ENCODE measurements at regions not wholly inside any gene's neighbourhood (a gene's known extent, or its start where the extent isn't known, plus 50 kb on each side); places are given as distances from the start of the nearest gene placed in this dataset.
"Not testable (repeated sequence)": the region's sequence is repeated elsewhere in the genome, so short reads cannot be mapped to it uniquely, and the experiment has no call there.

DNA sequence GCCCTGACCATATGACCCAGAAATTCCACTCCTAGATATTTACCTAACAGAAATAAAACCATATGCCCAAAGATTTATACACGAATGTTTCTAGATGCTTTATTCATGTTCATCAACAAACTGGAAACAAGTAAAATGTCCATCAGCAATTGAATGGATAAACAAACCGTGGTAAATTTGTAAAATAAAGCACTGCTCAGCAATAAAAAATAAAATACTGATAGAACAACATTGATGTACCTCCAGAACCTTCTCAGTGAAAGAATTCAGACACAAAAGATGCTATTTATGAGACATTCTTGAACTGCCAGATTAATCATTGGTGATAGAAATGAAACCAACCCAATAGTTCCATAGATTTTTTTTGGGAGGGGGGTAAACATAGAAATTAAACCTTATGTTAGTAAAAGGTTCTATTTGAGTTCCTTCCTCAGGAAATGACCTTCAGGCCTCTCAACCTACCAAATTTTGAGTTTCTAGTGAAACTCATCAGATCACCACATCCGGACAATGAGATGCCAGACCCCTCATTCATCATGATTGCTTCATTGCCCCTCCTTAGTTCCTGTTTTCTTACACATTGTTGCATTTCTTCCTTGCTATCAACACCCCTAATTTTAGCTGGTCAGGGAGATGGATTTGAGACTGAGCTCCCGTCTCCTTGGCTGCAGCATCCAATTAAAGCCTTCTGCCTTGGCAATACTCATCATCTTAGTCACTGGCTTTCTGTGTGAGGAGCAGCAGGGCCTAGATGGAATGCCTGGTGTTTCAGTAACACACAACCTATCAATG lies 203.5 kb downstream of the LPIN1 start:
- H3K4me3 ChIP-seq (ENCODE audit: low read depth, low read length), result no peak overlapping the region
- TF ChIP-seq, protein P1, sequence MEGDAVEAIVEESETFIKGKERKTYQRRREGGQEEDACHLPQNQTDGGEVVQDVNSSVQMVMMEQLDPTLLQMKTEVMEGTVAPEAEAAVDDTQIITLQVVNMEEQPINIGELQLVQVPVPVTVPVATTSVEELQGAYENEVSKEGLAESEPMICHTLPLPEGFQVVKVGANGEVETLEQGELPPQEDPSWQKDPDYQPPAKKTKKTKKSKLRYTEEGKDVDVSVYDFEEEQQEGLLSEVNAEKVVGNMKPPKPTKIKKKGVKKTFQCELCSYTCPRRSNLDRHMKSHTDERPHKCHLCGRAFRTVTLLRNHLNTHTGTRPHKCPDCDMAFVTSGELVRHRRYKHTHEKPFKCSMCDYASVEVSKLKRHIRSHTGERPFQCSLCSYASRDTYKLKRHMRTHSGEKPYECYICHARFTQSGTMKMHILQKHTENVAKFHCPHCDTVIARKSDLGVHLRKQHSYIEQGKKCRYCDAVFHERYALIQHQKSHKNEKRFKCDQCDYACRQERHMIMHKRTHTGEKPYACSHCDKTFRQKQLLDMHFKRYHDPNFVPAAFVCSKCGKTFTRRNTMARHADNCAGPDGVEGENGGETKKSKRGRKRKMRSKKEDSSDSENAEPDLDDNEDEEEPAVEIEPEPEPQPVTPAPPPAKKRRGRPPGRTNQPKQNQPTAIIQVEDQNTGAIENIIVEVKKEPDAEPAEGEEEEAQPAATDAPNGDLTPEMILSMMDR (IDR thresholded peaks at IDR 0.05; ENCODE audit: insufficient read depth, low read length), result no peak
- DNase-seq (ENCODE audit: low read depth), result no peak

GRCh38 chr2:11950896-11951295 lies 204.5 kb downstream of the LPIN1 start:
- TF ChIP-seq, protein P1 (IDR thresholded peaks at IDR 0.05; ENCODE audit: insufficient read depth, low read length), result no peak
- no peak overlapping the region for H3K4me3 ChIP-seq (ENCODE audit: low read depth, low read length)
- no peak for DNase-seq (ENCODE audit: low read depth)

DNA sequence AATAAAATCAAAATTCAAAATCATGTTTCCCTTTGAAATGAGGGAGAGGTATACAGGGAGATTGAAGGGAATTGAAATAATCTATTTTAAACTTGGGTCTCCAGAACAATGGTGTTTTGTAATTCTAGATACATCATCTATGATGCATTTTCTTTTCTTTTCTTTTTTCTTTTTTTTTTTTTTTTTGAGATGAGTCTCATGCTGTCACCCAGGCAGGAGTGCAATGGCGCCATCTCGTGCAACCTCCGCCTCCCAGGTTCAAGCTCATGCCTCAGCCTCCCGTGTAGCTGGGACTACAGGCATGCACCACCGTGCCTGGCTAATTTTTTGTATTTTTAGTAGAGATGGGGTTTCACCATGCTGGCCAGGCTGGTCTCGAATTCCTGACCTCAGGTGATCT lies 205.1 kb downstream of the LPIN1 start:
- H3K4me3 ChIP-seq (ENCODE audit: low read depth, low read length); DNase-seq (ENCODE audit: low read depth): not testable (repeated sequence)

DNA sequence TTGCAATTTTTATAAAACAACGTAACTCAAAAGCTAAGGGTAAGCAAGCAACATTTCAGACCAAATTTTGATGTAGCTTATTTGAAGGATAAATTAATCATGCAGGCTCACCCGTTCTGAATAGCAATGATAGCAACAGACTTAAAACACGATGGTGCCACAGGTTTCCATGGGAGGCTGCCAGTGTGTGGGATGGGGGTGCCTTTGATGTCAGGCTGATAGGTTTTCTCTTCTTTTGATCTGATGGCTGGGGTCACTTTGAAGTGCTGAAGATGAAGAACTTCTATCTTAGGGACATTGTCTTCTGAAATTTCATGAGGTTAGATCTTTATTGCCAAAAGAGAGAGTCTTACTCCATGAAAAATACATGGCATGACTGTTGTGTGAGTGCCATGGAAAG lies 206.8 kb downstream of the LPIN1 start:
- H3K4me3 ChIP-seq (ENCODE audit: low read depth, low read length), result no peak overlapping the region
- no peak for DNase-seq (ENCODE audit: low read depth)
- TF ChIP-seq, protein P1 (IDR thresholded peaks at IDR 0.05; ENCODE audit: insufficient read depth, low read length), result no peak

- TF ChIP-seq, protein P1 (IDR thresholded peaks at IDR 0.05; ENCODE audit: insufficient read depth, low read length), result no peak
- H3K4me3 ChIP-seq (ENCODE audit: low read depth, low read length), result no peak overlapping the region
- peak; percentile 18 for DNase-seq (ENCODE audit: low read depth)
These were observed 208.9 kb downstream of the LPIN1 start for GRCh38 chr2:11955314-11955713.

DNA sequence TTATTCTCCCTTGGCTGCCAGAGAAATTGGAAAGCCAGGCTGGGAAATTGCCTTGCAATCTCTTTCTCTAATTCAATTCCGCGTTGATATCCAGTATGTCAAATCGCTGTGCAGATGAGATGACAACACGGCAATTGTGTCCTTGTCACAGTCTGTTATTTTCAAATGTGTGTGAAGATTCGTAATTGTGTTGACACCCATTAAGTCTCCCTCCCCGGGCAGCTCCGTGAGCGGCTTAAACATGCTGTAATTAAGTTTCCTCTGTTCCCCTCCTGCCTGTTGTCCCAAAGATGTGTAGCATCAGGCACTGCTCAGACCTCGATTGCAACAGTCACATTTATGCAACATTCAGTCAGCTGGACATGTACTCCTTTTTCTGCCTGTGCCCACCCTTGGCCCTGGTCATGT lies 209.5 kb downstream of the LPIN1 start:
- TF ChIP-seq, protein P1 (IDR thresholded peaks at IDR 0.05; ENCODE audit: insufficient read depth, low read length), result no peak
- DNase-seq (ENCODE audit: low read depth), result no peak
- no peak overlapping the region for H3K4me3 ChIP-seq (ENCODE audit: low read depth, low read length)

GRCh38 chr2:11962707-11963328 lies 216.4 kb downstream of the LPIN1 start:
- no peak for DNase-seq (ENCODE audit: low read depth)
- TF ChIP-seq, protein P1 (IDR thresholded peaks at IDR 0.05; ENCODE audit: insufficient read depth, low read length), result no peak

More at GRCh38 chr2:11962707-11963328, 216.4 kb downstream of the LPIN1 start:
- H3K4me3 ChIP-seq (ENCODE audit: low read depth, low read length), result no peak overlapping the region
